Activated T-cell treated with anti-CD3 and anti-CD28 coated beads for 24 hours (primary cell): ENCODE measurements at regions not wholly inside any gene's neighbourhood (a gene's known extent, or its start where the extent isn't known, plus 50 kb on each side); places are given as distances from the start of the nearest gene placed in this dataset.

Experiments used
- DNase-seq: peaks from one replicate; pipeline ENCODE4 v3.0.0-alpha.2; 2020; ENCODE audit warnings: low read depth

DNA sequence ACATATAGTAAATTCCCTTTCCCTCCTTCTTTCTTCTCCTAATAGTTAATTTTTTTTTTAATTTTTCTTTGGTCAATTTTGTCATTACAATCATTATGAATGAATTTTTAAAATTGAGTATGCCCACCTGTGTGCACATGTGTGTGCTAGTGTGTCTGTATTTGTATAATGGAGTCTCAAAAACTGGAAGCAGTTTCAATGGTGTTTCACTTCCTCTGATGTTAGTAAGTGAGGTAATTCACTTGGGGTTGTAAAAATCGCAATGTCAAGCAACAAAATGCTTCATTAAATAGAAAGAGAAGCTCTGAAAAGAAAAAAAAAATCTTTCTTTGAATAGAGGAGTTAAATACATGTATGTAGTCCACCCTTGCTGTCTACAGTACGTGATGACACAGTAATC, 1467.6 kb upstream of the NUDT12 start:
- no peak for DNase-seq

DNA sequence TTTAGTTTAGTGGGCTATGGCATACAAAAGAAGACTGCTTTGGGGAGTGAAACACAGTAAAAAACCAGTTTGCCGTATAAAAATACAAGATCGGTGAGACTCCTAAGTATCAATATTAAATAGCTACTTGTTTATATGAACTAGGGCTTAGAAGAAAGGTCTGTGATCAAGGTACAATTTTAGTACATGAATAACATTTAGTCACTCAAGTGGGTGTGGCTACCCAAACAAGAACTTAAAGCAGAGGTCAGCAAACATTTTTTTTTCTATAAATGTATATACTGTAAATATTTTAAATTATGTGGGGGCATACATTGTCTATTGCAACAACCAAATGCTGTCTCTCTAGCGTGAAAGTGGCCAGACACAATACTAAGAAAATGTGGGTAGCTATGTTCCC, 1452.5 kb upstream of the NUDT12 start:
- no peak for DNase-seq

DNA sequence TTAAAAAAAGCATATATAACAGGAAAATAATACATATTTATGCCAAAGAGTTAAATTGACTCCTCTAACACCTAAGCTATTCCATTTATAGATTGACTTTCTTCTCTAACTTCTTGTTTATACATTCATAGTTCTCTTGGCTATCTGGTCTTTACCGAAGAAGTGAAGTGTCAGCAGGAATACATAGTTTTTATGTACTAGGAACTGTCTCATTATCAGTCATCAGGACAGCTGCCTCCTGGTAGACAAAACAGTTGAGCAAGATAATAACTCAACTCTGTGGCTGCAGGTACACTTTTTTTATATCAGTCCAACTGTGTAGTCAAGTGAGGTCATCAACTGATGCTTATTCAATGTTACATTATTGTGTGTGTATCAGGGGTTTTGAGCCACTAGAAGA, 1436.0 kb upstream of the NUDT12 start:
- no peak for DNase-seq

DNA sequence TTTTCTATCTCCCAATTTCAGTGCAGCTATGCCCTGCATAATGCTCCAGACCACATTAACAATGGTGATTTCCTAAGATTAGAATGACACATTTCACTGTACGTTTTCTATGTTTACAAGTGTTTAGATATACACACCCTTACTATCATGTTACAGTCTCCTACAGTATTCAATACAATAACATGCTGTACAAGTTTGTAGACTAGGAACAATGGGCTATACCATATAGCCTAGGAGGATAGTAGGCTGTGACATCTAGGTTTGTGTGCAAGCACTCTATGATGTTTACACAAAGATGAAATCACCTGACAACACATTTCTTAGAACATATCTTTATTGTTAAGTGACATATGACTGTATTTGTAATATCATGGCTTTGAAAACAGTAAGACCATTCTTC, 1435.6 kb upstream of the NUDT12 start:
- no peak for DNase-seq

- no peak for DNase-seq
Observed at GRCh38 chr5:104987074-104987473, 1424.5 kb upstream of the NUDT12 start.

DNA sequence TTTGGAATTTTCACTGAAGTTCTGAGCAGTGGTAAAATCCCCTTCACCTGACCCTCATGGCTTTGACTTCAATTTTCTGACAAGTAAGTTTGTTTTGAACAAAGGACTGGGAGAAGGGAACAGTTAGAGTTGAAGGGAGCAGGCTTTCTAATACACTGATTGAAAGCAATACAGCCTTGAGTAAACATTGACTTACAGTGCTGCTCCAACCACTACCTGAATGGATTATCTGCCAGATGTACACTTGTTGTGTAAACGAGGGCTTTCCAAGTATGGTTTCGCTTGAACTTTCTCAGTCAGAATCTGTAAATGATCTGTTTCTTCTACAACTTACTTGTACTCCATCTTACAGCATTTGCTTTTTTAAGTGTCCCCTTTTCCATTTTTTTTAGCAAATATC, 1414.9 kb upstream of the NUDT12 start:
- no peak for DNase-seq

DNA sequence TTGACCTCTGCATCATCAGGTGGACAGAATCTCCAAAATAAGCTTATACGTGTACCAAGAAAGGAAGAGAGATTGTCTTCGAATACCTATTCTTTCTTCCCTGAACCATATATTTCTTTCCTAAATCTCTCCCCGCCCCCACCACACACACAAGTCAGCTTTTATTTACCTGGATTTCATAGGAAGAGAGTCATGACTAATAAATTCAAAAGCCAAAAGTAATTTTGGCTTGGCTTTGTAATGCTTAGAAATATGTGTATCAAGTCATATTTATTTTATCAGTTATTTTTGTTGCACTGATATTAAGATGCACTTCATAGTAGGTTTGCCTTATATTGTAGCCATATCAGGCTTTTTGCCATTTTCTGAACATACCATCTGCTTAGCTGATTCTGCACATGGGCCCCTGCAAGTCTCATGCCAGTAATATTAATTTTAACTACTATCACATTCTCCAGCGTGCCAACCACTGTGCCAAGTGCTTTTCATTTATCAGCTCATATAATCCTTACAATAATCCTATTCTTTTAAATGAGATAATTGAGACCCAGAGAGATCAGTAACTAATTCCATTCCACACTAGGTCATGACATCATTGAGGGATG, 1405.3 kb upstream of the NUDT12 start:
- DNase-seq: no peak

DNA sequence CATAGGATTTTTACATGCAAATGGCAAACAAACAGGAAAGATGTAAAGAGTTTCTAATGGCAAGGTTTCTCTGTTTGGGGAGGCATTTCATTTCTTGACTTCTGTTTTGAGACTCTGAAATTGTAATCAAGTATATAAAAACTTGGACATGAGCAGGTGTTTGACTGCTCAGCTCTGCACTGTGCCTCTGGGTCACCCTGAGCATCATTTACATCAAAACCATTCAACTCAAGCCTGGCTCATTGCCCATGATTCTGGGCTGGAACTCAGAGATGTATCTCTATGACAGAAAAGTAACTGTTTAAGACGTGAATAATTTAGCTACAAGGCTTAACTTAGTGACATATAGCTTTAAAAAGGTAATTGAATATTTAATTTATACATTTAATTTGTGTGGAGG, 1402.4 kb upstream of the NUDT12 start:
- DNase-seq: no peak

DNA sequence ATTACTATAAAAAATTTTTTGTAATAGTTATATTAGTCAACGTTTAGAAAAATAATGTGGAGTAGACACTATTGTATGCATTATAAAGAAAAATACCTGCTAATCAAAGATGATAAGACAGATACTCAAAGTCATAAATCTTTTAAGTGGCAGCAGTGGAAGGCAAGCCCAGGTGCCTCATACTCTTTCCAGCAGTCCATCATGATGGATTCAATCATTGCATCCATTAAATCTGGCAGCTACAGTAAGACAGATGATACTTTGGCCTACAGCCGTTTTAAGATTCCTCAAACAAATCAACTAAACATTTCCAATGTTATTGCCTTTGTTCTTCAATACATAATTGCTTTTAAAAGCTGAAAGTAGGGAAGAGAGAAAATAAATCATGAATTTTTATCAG, 1392.9 kb upstream of the NUDT12 start:
- no peak for DNase-seq

DNA sequence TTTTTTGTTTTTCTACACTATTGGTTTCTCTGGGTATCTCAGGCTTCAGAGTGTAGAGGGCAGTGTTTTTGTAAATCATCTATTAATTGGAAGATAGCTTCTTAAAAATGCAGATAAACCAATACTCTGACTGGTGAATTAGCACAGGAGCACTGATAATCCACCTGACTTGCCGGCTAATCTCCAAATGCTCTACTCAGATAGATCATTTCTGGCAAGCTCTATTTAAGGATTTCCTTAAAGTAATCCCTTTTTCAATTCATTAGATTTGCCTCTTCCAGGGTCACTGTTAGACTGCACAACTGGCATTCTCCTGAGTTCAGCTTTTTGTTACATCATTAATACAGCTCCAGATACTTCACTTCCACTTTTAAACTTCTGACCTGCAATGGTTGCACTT, 1390.3 kb upstream of the NUDT12 start:
- DNase-seq: no peak

GRCh38 chr5:104951829-104952228, 1389.2 kb upstream of the NUDT12 start:
- no peak for DNase-seq

GRCh38 chr5:104947076-104947475, 1384.5 kb upstream of the NUDT12 start:
- DNase-seq: no peak

DNA sequence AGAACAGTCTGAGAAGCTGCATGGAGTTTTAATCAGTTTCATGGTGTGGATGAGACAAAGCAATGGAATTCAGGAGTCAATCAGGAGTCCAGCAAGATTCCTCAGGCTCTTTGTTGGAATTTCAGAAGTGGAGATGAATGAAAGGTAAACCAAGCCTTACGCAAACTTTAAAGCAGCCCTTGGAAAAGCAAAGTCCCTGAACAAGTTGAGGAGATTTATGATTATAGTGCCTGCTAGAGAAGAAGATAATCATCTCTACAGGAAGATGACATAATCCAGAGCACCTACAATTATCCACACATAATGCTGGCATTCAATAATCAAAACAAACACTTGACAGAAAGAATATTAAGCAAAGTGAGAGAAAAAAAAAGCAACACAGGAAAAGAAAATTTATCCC, 1380.1 kb upstream of the NUDT12 start:
- no peak for DNase-seq

- no peak for DNase-seq
Observed at GRCh38 chr5:104941030-104941645, 1378.5 kb upstream of the NUDT12 start.

DNA sequence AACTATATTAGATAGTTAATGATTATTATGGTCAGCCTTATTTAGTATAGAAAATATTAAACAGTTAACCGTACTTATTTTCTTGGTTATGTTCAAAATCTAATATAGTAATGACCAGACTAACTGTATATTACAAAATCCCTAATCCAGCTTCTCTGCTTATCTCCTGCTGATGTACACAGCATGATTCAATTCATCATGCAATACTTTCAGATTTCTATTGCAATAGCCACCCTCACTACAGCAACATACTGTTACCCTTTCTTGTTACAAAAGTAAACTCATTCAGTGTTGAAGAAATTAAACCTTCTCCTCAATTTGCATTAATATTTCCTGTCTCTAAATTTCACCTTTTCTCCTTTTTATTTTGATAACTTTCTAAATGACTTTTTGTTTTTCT, 1375.0 kb upstream of the NUDT12 start:
- DNase-seq: no peak

DNA sequence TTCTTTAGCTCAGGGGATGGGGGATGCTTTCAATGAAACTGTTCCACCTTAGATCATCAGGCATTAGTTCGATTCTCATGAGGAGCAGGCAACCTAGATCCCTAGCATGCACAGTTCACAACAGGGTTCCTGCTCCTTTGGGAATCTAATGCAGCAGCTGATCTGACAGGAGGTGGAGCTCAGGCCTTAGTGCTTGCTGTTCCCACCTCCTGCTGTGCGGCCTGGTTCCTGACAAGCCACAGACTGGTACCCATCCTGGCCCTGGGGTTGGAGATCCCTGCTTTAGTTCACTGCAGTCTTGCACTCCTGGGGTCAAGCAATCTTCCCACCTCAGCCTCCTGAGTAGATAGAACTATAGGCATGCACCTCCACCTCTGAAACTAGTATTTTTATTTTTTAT, 1369.8 kb upstream of the NUDT12 start:
- no peak for DNase-seq

DNA sequence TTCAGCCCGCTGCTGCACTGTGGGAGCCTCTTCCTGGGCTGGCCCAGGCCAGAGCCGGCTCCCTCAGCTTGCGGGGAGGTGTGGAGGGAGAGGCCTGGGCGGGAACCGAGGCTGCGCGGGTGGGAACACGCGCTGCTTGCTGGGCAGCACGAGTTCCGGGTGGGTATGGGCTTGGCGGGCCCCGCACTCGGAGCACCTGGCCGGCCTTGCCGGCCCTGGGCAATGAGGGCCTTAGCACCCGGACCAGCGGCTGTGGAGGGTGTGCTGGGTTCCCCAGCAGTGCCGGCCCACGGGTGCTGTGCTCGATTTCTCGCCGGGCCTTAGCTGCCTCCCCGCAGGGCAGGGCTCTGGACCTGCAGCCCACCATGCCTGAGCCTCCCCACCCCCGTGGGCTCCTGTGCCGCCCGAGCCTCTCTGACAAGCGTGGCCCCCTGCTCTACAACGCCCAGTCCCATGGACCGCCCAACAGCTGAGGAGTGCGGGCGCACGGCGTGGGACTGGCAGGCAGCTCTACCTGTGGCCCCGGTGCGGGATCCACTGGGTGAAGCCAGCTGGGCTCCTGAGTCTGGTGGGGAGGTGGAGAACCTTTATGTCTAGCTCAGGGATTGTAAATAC, 1366.4 kb upstream of the NUDT12 start:
- DNase-seq: no peak

DNA sequence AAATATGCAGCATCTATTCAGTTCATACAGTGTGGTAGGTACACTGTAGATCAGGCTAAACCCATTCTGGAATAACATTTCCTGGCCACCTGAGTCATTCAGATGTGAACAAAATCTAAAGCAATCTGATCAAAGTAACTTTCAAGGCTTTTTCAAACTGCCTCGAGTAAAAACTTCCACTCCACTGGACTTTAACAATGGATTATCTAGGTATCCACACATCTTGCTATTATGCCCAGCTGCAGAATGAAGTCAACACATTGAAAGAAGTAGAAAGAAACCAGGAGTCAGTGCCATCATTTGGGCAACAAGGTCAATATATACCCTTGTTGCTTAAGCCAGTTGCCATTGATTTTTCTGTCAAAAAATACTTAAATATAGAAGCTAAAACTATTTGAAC, 1352.6 kb upstream of the NUDT12 start:
- no peak for DNase-seq

- no peak for DNase-seq
Observed at GRCh38 chr5:104914536-104915070, 1352.0 kb upstream of the NUDT12 start.

DNA sequence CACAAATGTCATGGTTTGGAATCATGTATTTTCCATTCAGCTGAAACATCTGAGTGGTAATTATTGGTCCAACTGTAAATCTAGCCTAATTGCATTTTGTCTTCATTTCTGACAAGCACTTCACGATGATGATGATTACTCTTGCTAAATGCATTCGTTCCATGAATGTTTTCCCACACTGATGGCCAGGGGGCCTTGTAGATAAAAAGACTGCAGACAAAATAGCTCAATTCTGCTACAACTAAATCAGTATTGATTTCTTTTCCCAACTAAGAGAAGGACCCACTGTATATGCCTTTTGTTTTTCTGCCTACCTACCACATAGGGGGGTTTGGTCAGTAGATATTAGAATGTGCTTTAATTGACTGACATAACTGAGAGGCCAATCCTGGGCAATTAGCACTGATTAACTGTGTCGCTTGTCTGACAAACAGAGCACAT, 1351.3 kb upstream of the NUDT12 start:
- no peak for DNase-seq

DNA sequence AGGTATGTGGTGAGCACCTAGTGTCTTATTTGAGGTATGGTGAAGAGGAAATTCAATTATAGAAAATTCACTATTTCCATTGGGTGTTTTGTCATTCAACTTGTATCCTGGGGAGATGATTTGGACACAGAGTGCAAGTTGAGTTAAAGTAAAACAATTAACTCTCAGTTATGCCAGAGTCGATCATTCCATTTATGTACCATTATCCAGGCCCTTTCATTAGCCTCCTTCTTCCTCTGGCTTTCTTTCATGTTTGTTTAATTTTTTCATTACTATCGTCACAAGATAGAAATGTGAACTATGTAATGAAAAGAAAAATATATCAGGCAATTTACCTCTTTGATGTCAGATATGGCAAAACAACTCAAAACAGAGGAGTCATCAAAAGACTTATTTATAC, 1347.2 kb upstream of the NUDT12 start:
- no peak for DNase-seq

DNA sequence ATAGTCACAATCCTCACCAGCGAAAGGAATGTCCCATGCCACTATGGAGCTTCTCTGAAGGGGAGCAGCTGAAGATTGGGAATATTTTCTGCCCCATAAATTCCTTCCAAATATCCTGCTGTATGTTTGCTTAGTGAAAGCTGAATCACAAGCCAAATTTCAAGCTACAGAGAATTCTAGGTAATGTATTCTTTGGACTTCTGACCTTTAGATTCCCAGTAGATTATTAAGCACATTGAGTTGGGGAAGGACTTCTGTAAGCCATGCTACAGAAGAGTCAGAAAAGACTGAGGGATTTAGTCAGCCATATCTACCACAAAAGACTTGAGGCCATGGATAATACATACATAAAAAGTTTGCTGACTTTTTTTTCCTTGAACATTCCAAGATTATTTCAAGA, 1342.0 kb upstream of the NUDT12 start:
- no peak for DNase-seq

GRCh38 chr5:104903941-104904340, 1341.4 kb upstream of the NUDT12 start:
- no peak for DNase-seq

- no peak for DNase-seq
Observed at GRCh38 chr5:104891596-104891995, 1329.0 kb upstream of the NUDT12 start.
